CD4-positive, alpha-beta T cell (primary cell): ENCODE measurements at regions not wholly inside any gene's neighbourhood (a gene's known extent, or its start where the extent isn't known, plus 50 kb on each side); places are given as distances from the start of the nearest gene placed in this dataset.
"Not testable (repeated sequence)": the region's sequence is repeated elsewhere in the genome, so short reads cannot be mapped to it uniquely, and the experiment has no call there.

Source experiments
- ATAC-seq: fragments of 200-7000 bp; cut with Tn5 transposase; one replicate; pipeline ENCODE4 v1.10.0; 2022; ENCODE audit warnings: mild to moderate bottlenecking; ENCODE audit not compliant: poor library complexity
- CTCF ChIA-PET: fragments of 350-600 bp; sonication (Branson Sonifier 250); formaldehyde crosslinking; loops from one replicate; lab custom pipeline; 2021; ENCODE audit warnings: antibody characterized with exemption, inconsistent platforms; lab: Charles Lee
- POLR2A ChIA-PET: fragments of 350-600 bp; sonication (Branson Sonifier 250); formaldehyde crosslinking; loops from one replicate; lab custom pipeline; 2021; ENCODE audit warnings: antibody characterized with exemption, inconsistent platforms; lab: Charles Lee
- DNase-seq, 14 experiments: peaks; one replicate each; pipeline ENCODE4 v3.0.0-alpha.2; 2013 to 2020; ENCODE audit warnings: mixed read lengths in 2 of 14
- H3K27ac ChIP-seq, 2 donors: one replicate each; pipeline versions ENCODE4 v1.5.1 to v1.7.0; 2013; ENCODE audit warnings: low read length in 2 of 2, low read depth in 1 of 2, mild to moderate bottlenecking in 1 of 2
- H3K27me3 ChIP-seq, 2 experiments: 1 replicate in 1 of 2; 2 replicates in 1 of 2; pipeline versions ENCODE4 v1.6.1 to v1.7.0; 2013; ENCODE audit warnings: low read length in 2 of 2, control low read depth in 1 of 2, mild to moderate bottlenecking in 1 of 2, moderate library complexity in 1 of 2; ENCODE audit not compliant: insufficient read depth in 2 of 2, control insufficient read depth in 1 of 2
- H3K36me3 ChIP-seq: one replicate; pipeline ENCODE4 v1.6.1; 2013; ENCODE audit warnings: low read length, control low read depth; ENCODE audit not compliant: insufficient read depth
- H3K4me1 ChIP-seq: one replicate; pipeline ENCODE4 v1.6.1; 2013; ENCODE audit warnings: low read length, control low read depth; ENCODE audit not compliant: insufficient read depth
- H3K4me3 ChIP-seq: one replicate; pipeline ENCODE4 v1.5.1; 2013; ENCODE audit warnings: mild to moderate bottlenecking, low read length, moderate library complexity
- H3K9me3 ChIP-seq, 2 experiments: 1 replicate in 1 of 2; 2 replicates in 1 of 2; pipeline versions ENCODE4 v1.6.1 to v1.7.0; 2013; ENCODE audit warnings: low read length in 2 of 2, mild to moderate bottlenecking in 2 of 2, control low read depth in 1 of 2, moderate library complexity in 1 of 2; ENCODE audit not compliant: control insufficient read depth in 1 of 2, insufficient read depth in 1 of 2
- H3K27ac Mint-ChIP-seq: one replicate; pipeline ENCODE4 v1.8.0; 2020; ENCODE audit warnings: mixed read lengths
- H3K27me3 Mint-ChIP-seq: one replicate; pipeline ENCODE4 v1.8.0; 2021; ENCODE audit warnings: mixed read lengths
- H3K36me3 Mint-ChIP-seq: one replicate; pipeline ENCODE4 v1.8.0; 2021; ENCODE audit warnings: low read depth, mixed read lengths
- H3K4me1 Mint-ChIP-seq: one replicate; pipeline ENCODE4 v1.8.0; 2021; ENCODE audit warnings: low read depth, mixed read lengths
- H3K4me3 Mint-ChIP-seq: one replicate; pipeline ENCODE4 v1.8.0; 2020; ENCODE audit warnings: mild to moderate bottlenecking, mixed read lengths
- H3K9me3 Mint-ChIP-seq: one replicate; pipeline ENCODE4 v1.8.0; 2020; ENCODE audit warnings: mixed read lengths
- CTCF ChIP-seq: fragments of 200-600 bp; IDR thresholded peaks from one replicate; pipeline ENCODE4 v1.8.0; 2022; ENCODE audit warnings: antibody characterized with exemption, mild to moderate bottlenecking
- intact Hi-C, 2 experiments: fragments of 100-400 bp; cut with DNase I in 1 of 2; cut with micrococcal nuclease in 1 of 2; formaldehyde crosslinking; loops; one replicate each; pipeline versions ENCODE4 v1.15.1 to v1.9.0; 2023 to 2025; cut with DNase I, micrococcal nuclease

- intact Hi-C loops, result no loop called here
- DNase-seq (no peak), ATAC-seq (no peak)
- H3K36me3 Mint-ChIP-seq, result no peaks in the 10 kb centered on the region
- peaks cover 6 to 12% of the 10 kb centered on the region in 2 experiments for H3K9me3 ChIP-seq
- ChIA-PET POLR2A (no interaction called here), CTCF (no interaction called here)
- H3K4me1 ChIP-seq, result no peaks in the 10 kb centered on the region
- H3K36me3 ChIP-seq, result no peaks in the 10 kb centered on the region
- no peaks in the 10 kb centered on the region for H3K27me3 ChIP-seq
- no peaks in the 10 kb centered on the region for H3K27me3 Mint-ChIP-seq
- H3K27ac Mint-ChIP-seq, result no peak overlapping the region
- no peak overlapping the region for H3K4me3 Mint-ChIP-seq
- H3K9me3 Mint-ChIP-seq, result peaks cover 28% of the 10 kb centered on the region
- no peak overlapping the region for H3K4me3 ChIP-seq
- TF ChIP-seq CTCF, result no peak
- no peaks in the 10 kb centered on the region for H3K4me1 Mint-ChIP-seq
- H3K27ac ChIP-seq, result no peak overlapping the region
These were observed 377.7 kb upstream of the TRPC7 start for GRCh38 chr5:136743052-136743451.

DNA sequence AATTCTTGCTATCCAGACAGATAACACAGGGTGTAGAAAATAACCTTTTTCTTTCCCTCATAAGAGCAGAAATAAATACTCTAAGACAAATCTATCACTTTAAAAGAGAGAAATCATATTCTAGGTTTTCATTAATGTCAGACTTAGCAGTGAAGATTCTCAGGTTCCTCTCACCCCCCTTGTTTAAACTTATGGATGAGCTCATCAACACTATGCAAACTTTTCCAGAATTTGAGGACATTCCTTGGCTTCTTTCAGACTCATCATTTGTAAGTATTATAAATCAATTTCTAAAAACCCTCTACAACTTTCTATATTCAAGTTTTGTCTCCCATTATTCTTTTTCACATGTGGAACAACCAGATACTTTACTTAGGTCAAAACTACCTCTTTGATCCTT is 374.9 kb upstream of the TRPC7 start:
- CTCF ChIA-PET, result no interaction called here
- intact Hi-C loops, result no loop called here
- peaks cover 21% of the 10 kb centered on the region for H3K9me3 Mint-ChIP-seq
- TF ChIP-seq CTCF, result no peak
- H3K27ac Mint-ChIP-seq, result no peak overlapping the region
- no peak for ATAC-seq
- H3K4me1 ChIP-seq, result no peaks in the 10 kb centered on the region
- no peak overlapping the region for H3K27ac ChIP-seq
- H3K27me3 ChIP-seq, result no peaks in the 10 kb centered on the region
- POLR2A ChIA-PET, result no interaction called here
- no peak overlapping the region for H3K4me3 Mint-ChIP-seq
- no peak for DNase-seq
- H3K9me3 ChIP-seq, result peaks cover 6 to 12% of the 10 kb centered on the region in 2 experiments
- H3K4me3 ChIP-seq, result no peak overlapping the region
- H3K36me3 Mint-ChIP-seq, result no peaks in the 10 kb centered on the region
- H3K27me3 Mint-ChIP-seq, result no peaks in the 10 kb centered on the region
- no peaks in the 10 kb centered on the region for H3K36me3 ChIP-seq
- H3K4me1 Mint-ChIP-seq, result no peaks in the 10 kb centered on the region

DNA sequence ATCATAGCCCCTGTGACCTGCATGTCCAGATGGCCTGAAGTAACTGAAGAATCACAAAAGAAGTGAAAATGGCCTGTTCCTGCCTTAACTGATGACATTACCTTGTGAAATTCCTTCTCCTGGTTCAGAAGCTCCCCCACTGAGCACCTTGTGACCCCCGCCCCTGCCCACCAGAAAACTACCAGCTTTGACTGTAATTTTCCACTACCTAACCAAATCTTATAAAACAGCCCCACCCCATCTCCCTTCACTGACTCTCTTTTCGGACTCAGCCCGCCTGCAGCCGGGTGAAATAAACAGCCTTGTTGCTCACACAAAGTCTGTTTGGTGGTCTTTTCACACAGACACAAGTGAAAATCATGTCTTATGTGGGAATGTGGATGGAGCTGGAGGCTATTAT is 373.9 kb upstream of the TRPC7 start:
- intact Hi-C loops, CTCF ChIA-PET, H3K36me3 ChIP-seq, H3K4me3 Mint-ChIP-seq, H3K4me3 ChIP-seq, H3K27me3 Mint-ChIP-seq, H3K27ac ChIP-seq, POLR2A ChIA-PET, H3K36me3 Mint-ChIP-seq, H3K4me1 Mint-ChIP-seq, H3K4me1 ChIP-seq, DNase-seq, ATAC-seq, H3K27ac Mint-ChIP-seq, H3K27me3 ChIP-seq: not testable (repeated sequence)
- peaks cover 17% of the 10 kb centered on the region for H3K9me3 Mint-ChIP-seq
- peaks cover 6 to 12% of the 10 kb centered on the region in 2 experiments for H3K9me3 ChIP-seq

- POLR2A ChIA-PET, result no interaction called here
- no peak for TF ChIP-seq CTCF
- H3K9me3 Mint-ChIP-seq, result peaks cover 17% of the 10 kb centered on the region
These were observed 373.5 kb upstream of the TRPC7 start for GRCh38 chr5:136738829-136739228.

More at GRCh38 chr5:136738829-136739228, 373.5 kb upstream of the TRPC7 start:
- Histone ChIP-seq H3K27ac (no peak overlapping the region), H3K36me3 (no peaks in the 10 kb centered on the region), H3K4me3 (no peak overlapping the region), H3K9me3 (peaks cover 6 to 12% of the 10 kb centered on the region in 2 experiments), H3K4me1 (no peaks in the 10 kb centered on the region), H3K27me3 (no peaks in the 10 kb centered on the region)
- H3K36me3 Mint-ChIP-seq, result no peaks in the 10 kb centered on the region
- no peaks in the 10 kb centered on the region for H3K27me3 Mint-ChIP-seq
- H3K4me1 Mint-ChIP-seq, result no peaks in the 10 kb centered on the region
- H3K4me3 Mint-ChIP-seq, result no peak overlapping the region
- no peak for ATAC-seq
- H3K27ac Mint-ChIP-seq, result no peak overlapping the region
- no peak for DNase-seq
- CTCF ChIA-PET, result no interaction called here
- intact Hi-C loops, result no loop called here
